ENCODE measurements at regions not wholly inside any gene's neighbourhood (a gene's known extent, or its start where the extent isn't known, plus 50 kb on each side); places are given as distances from the start of the nearest gene placed in this dataset.

- H3K9me3 ChIP-seq (replicated peaks in 1 of 11): peaks cover 34 to 57% (median 43%) of the 10 kb centered on the region in 11 experiments
- peaks cover 0 to 5% (median 0%) of the 10 kb centered on the region in 10 experiments; a peak in 3 of 20 replicates for H3K4me1 ChIP-seq
- H3K27me3 ChIP-seq: no peaks in the 10 kb centered on the region
- H3K4me3 ChIP-seq: no peak overlapping the region
- TF ChIP-seq Cebpa-rat (IDR thresholded peaks at IDR 0.05): no peak
- no peaks in the 10 kb centered on the region for H4K20me1 ChIP-seq
- no peak overlapping the region for H3K9ac ChIP-seq
- no peak overlapping the region for H3K27ac ChIP-seq
- H3K36me3 ChIP-seq: no peaks in the 10 kb centered on the region
- H3K4me2 ChIP-seq: no peak overlapping the region
These were observed 55.6 kb upstream of the MRGPRX1 start for GRCh38 chr11:18994860-18995259.
